Adipocyte (in vitro differentiated cells): ENCODE measurements at regions not wholly inside any gene's neighbourhood (a gene's known extent, or its start where the extent isn't known, plus 50 kb on each side); places are given as distances from the start of the nearest gene placed in this dataset.
A peak's percentile ranks its signal among the peaks of the same experiment; 100 is the strongest.

ENCODE experiments used
- DNase-seq: peaks from one replicate; pipeline ENCODE4 v3.0.0-alpha.2; 2015; ENCODE audit warnings: low read depth
- H3K27me3 ChIP-seq: replicated peaks from 2 replicates; pipeline ENCODE4 v1.7.0; 2013; ENCODE audit warnings: mild to moderate bottlenecking, low read length, moderate library complexity; ENCODE audit not compliant: control insufficient read depth, insufficient read depth
- H3K36me3 ChIP-seq: 2 replicates; pipeline ENCODE4 v1.7.0; 2013; ENCODE audit warnings: low read length, mild to moderate bottlenecking, moderate library complexity; ENCODE audit not compliant: control insufficient read depth, insufficient read depth, severe bottlenecking
- H3K4me1 ChIP-seq: 2 replicates; pipeline ENCODE4 v1.7.0; 2013; ENCODE audit warnings: mild to moderate bottlenecking, low read length, moderate library complexity; ENCODE audit not compliant: control insufficient read depth, insufficient read depth
- H3K4me3 ChIP-seq: 2 replicates; pipeline ENCODE4 v1.7.0; 2013; ENCODE audit warnings: mild to moderate bottlenecking, low read length, moderate library complexity
- H3K9ac ChIP-seq: 2 replicates; pipeline ENCODE4 v1.7.0; 2013; ENCODE audit warnings: mild to moderate bottlenecking, low read length, moderate library complexity
- H3K9me3 ChIP-seq: 2 replicates; pipeline ENCODE4 v1.7.0; 2013; ENCODE audit warnings: mild to moderate bottlenecking, low read length, moderate library complexity; ENCODE audit not compliant: control insufficient read depth

DNA sequence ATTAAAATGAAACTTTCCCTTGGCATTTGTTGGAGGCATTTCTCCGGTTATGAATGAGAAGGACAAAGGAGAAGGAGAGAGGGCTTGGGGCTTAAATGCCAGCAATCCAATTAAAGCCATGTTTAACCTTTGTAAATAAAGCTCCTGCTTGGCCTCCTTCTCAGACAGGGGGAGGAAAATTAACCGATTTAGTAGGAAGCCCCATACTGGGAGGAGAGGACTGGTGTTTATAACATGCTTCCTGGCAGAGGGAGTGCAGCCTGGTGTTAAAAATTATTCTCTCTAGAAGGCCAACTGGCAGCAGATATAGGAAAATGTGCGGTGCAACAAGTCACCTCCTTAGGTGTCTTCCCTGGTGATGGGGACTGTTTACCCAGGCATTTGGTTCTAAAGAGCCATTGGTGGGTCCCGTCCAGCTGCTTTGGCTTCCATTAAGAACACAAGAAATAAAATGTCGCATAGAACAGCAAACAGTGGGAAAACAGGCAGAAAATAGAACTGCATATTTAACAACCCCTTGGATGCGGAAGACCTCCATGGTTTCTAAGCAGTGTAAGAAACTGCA is 846.5 kb downstream of the TYW1 start:
- DNase-seq: no peak
- Histone ChIP-seq H3K4me1 (peaks cover 3% of the 10 kb centered on the region), H3K4me3 (no peak overlapping the region), H3K9me3 (peaks cover 5% of the 10 kb centered on the region), H3K36me3 (no peaks in the 10 kb centered on the region), H3K9ac (no peak overlapping the region), H3K27me3 (no peaks in the 10 kb centered on the region)

GRCh38 chr7:67843615-67844014 is 847.0 kb downstream of the TYW1 start:
- H3K9ac ChIP-seq: no peak overlapping the region
- no peaks in the 10 kb centered on the region for H3K36me3 ChIP-seq
- peaks cover 5% of the 10 kb centered on the region for H3K9me3 ChIP-seq
- peaks cover 3% of the 10 kb centered on the region for H3K4me1 ChIP-seq
- no peak for DNase-seq
- H3K4me3 ChIP-seq: no peak overlapping the region
- peaks cover 2% of the 10 kb centered on the region for H3K27me3 ChIP-seq

- Histone ChIP-seq H3K4me3 (no peak overlapping the region), H3K4me1 (no peaks in the 10 kb centered on the region), H3K36me3 (no peaks in the 10 kb centered on the region), H3K9ac (no peak overlapping the region), H3K9me3 (no peaks in the 10 kb centered on the region), H3K27me3 (peaks cover 2% of the 10 kb centered on the region)
- no peak for DNase-seq
These were observed 850.6 kb downstream of the TYW1 start for GRCh38 chr7:67847092-67847787.

DNA sequence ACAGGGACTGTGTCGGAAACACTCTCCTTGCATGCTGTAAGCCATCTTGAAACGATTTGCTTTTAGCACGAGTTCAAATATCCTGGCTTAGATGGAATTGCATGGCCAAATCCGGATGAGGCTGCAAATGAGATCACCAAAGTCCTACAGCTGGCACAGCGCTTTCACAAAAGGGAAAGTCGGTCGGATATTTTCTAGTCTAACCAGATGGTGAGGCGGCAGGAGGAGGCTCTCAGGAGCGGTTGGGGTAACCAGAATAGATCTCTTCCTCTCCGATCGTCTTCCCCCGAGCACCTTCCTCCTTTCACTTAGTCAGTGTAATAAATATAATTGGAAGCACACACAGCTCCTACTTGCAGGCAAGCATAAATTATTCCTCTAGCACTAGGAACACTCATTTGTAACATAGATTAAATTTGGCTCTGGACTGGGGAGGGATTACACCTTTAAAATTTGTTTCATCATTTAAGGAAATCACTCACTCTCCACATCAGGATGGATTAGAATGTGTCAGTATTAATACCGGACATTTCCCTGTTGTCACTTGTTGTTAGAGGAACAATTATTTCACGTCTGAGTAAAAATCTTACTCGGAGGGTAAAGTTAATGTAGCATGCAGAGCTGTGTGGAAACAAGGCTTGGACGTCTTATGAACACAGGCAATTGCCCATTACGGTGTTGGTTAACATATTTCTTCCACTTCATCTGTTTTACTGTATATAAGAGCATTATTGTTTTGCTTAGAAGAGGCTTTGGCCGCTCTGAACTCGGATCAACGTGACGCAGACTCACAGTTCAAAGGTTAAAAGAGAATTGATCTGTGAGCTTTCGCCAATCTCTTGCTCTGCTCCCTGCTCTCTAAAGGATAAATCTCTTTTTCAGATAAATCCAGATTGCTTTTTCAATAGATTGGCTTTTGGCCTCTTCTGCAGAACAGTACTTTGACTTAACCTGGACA is 857.9 kb downstream of the TYW1 start:
- Histone ChIP-seq H3K9me3 (no peaks in the 10 kb centered on the region), H3K36me3 (no peaks in the 10 kb centered on the region), H3K27me3 (no peaks in the 10 kb centered on the region), H3K4me1 (peaks cover 9% of the 10 kb centered on the region), H3K9ac (no peak overlapping the region), H3K4me3 (peak overlapping the region; percentile 69)
- DNase-seq: peak; percentile 27

GRCh38 chr7:67855322-67855721 is 858.7 kb downstream of the TYW1 start:
- H3K27me3 ChIP-seq: no peaks in the 10 kb centered on the region
- no peak overlapping the region for H3K9ac ChIP-seq
- peaks cover 9% of the 10 kb centered on the region for H3K4me1 ChIP-seq
- no peaks in the 10 kb centered on the region for H3K36me3 ChIP-seq
- no peaks in the 10 kb centered on the region for H3K9me3 ChIP-seq
- no peak for DNase-seq
- H3K4me3 ChIP-seq: no peak overlapping the region

DNA sequence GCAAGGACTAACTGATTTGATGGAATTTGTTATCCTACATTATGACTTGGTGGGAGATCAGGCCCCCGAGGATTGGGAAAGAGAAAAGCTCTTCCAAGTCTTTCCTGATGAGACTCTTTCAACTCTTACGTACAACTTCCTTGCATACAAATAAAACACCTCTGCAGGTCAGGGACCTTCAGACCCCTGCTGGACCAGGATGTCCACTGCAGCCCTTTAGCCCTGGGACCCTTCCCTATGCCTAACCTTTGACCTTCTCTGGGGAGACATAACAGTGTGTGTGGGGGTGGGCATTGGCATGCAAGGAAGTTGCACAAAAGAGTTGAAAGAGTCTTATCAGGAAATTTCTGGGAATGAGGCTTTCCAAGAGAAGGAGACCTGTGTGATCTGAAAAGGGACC is 859.4 kb downstream of the TYW1 start:
- Histone ChIP-seq H3K9ac (no peak overlapping the region), H3K9me3 (peaks cover 2% of the 10 kb centered on the region), H3K4me3 (no peak overlapping the region), H3K27me3 (no peaks in the 10 kb centered on the region), H3K4me1 (peaks cover 9% of the 10 kb centered on the region), H3K36me3 (no peaks in the 10 kb centered on the region)
- no peak for DNase-seq

DNA sequence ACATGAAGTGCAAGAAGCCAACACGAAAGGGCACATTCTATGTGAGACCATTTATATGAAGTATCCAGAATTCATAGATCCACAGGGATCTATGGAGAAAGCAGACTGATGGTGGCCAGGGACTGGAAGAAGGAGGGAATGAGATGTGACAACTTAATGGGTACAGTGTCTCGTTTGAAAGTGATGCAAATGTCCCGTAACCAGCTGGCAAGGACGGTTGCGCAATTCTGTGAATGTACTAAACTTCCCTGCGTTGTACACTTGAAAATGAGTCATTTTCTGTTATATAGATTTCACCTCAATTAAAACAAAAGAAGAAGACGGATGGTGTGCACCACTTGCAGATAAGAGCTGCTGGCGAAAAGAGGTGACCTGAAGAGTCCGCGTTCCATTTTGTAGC is 861.1 kb downstream of the TYW1 start:
- no peaks in the 10 kb centered on the region for H3K36me3 ChIP-seq

GRCh38 chr7:67858931-67859330 is 862.3 kb downstream of the TYW1 start:
- no peaks in the 10 kb centered on the region for H3K36me3 ChIP-seq
- H3K4me3 ChIP-seq: no peak overlapping the region
- no peaks in the 10 kb centered on the region for H3K27me3 ChIP-seq
- H3K9me3 ChIP-seq: peaks cover 21% of the 10 kb centered on the region
- H3K9ac ChIP-seq: no peak overlapping the region
- no peak for DNase-seq
- H3K4me1 ChIP-seq: peaks cover 9% of the 10 kb centered on the region

More for the DNA sequence above, 861.1 kb downstream of the TYW1 start:
- DNase-seq: no peak
- H3K4me1 ChIP-seq: peaks cover 9% of the 10 kb centered on the region
- no peak overlapping the region for H3K4me3 ChIP-seq
- no peak overlapping the region for H3K9ac ChIP-seq
- H3K27me3 ChIP-seq: no peaks in the 10 kb centered on the region
- H3K9me3 ChIP-seq: peaks cover 17% of the 10 kb centered on the region

DNA sequence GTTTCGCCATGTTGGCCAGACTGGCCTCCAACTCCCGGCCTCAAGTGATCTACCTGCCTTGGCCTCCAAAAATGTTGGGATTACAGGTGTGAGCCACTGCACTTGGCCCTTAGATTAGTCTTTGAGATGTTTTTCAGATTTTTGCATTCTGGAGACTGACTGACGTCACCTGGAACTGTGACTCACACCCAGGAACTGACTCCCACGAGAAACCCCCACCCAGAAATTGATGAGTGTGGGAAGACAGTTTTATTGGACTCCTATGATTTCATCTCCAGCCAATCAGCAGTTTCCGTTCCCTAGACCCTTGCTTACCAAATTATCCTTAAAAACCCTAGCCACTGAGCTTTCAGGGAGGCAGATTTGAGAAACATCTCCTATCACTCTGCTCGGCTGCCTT is 867.3 kb downstream of the TYW1 start:
- peaks cover 21% of the 10 kb centered on the region for H3K9me3 ChIP-seq
- no peak for DNase-seq
- no peak overlapping the region for H3K9ac ChIP-seq
- H3K4me3 ChIP-seq: no peak overlapping the region
- no peaks in the 10 kb centered on the region for H3K27me3 ChIP-seq
- H3K36me3 ChIP-seq: no peaks in the 10 kb centered on the region
- no peaks in the 10 kb centered on the region for H3K4me1 ChIP-seq

DNA sequence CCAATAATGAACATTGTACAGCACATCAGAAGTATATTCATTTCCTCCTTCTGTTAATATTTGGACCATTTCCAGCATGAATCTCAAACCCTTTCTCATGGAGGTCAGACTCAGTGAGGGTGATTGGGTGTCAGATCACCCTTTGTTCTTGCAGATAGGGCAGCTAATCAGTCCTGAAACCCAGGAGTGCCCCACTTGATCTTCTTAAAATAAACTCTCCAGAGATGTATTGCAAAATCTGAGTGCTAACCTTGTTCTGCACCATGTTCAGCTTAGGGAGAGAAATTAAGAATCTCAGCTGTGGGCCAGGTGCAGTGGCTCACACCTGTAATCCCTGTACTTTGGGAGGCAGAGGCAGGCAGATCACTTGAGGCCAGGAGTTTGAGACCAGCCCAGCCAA is 869.4 kb downstream of the TYW1 start:
- H3K27me3 ChIP-seq: no peaks in the 10 kb centered on the region
- no peak overlapping the region for H3K9ac ChIP-seq
- DNase-seq: no peak
- no peaks in the 10 kb centered on the region for H3K4me1 ChIP-seq
- no peak overlapping the region for H3K4me3 ChIP-seq
- H3K9me3 ChIP-seq: peaks cover 19% of the 10 kb centered on the region
- H3K36me3 ChIP-seq: no peaks in the 10 kb centered on the region

GRCh38 chr7:67866812-67867211 is 870.2 kb downstream of the TYW1 start:
- Histone ChIP-seq H3K4me1 (no peaks in the 10 kb centered on the region), H3K4me3 (no peak overlapping the region), H3K9me3 (peaks cover 11% of the 10 kb centered on the region), H3K9ac (no peak overlapping the region), H3K27me3 (no peaks in the 10 kb centered on the region), H3K36me3 (no peaks in the 10 kb centered on the region)
- no peak for DNase-seq
